ENCODE measurements at regions not wholly inside any gene's neighbourhood (a gene's known extent, or its start where the extent isn't known, plus 50 kb on each side); places are given as distances from the start of the nearest gene placed in this dataset.
"Not testable (repeated sequence)": the region's sequence is repeated elsewhere in the genome, so short reads cannot be mapped to it uniquely, and the experiment has no call there.

- DNase-seq: not testable (repeated sequence)
These were observed 218.5 kb upstream of the ATP6AP2 start for GRCh38 chrX:40362291-40362690.

DNA sequence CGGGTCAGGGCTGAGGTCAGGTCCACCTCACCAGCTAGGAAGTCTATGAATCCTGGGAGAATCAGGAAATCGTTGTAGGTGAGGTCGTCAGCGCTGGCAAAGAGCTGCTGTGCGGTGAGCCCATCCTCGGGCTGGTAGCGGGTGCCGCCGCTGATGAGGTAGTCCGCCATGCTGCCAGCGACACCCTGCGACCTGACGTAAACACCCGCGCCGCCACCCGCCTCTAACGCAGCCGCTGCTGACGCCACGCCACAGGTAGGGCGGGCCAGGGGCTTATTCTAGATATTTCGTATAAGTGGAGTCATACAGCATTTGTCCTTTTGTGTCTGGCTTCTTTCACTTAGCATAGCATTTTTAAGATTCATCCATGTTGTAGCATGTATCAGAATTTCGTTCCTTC lies 220.2 kb upstream of the ATP6AP2 start:
- no peak for DNase-seq

- DNase-seq: no peak
These were observed 221.2 kb upstream of the ATP6AP2 start for GRCh38 chrX:40359593-40359992.

DNA sequence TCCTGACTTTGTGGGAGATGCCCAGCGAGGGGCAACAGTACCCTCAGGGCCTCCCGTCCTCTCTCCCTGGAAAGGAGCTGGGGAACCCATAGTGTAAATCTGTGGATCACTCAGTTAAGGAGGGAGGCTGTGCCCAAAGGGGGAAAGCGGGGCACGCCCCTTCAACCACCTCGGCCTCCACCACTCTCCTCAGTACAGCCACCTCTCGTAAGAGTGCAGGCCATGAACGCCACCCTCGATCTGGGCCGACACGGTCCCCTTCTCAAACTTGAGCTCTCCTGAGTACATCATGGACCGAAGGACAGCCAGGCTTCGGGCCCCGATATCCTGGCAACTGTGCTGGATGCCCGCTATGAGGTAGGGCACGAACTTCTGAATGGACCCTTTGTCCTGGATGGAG lies 221.8 kb upstream of the ATP6AP2 start:
- DNase-seq: no peak

GRCh38 chrX:40349251-40349650 lies 231.5 kb upstream of the ATP6AP2 start:
- DNase-seq: no peak

GRCh38 chrX:40346379-40346778 lies 234.4 kb upstream of the ATP6AP2 start:
- DNase-seq: no peak

DNA sequence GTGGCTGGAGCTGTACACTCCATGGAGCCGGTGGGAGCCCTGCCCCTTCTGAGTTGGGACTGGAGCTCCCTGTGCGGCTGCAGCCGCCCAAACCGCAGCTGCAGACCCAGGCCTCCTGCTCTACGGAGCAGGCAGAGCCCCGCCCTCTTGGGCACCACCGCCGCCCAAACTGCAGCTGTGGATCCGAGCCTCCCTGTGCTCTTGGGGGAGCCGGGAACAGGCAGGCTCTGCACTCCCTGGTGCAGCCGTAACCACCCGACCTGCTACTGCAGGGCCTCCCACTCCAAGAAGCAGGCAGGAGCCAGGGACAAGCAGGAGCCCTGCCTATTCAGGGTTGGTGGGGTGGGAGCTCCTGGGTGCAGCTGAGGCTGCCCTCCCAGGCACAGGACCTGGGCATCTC lies 237.5 kb upstream of the ATP6AP2 start:
- DNase-seq: no peak

DNA sequence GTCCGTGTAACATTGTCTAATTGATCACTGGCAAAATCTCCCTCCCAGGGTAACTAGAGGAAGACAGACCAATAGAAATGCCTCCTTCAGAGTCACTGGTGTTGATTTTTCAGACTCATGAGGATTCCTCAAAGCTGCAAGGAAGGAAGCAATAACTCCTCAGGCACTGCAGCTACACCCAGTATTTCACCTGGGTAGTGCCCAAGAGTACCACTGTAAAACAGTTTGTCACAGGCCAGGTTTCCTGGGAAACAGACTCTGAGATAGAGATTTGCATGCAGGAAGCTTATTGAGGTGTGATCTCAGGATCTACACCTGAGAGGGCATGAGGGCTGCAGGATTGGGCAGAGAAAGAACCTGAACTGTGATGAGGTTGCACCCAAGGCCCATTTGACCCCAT lies 240.7 kb upstream of the ATP6AP2 start:
- DNase-seq: no peak

GRCh38 chrX:40333344-40333743 lies 235.6 kb upstream of the BCOR start:
- no peak for DNase-seq

DNA sequence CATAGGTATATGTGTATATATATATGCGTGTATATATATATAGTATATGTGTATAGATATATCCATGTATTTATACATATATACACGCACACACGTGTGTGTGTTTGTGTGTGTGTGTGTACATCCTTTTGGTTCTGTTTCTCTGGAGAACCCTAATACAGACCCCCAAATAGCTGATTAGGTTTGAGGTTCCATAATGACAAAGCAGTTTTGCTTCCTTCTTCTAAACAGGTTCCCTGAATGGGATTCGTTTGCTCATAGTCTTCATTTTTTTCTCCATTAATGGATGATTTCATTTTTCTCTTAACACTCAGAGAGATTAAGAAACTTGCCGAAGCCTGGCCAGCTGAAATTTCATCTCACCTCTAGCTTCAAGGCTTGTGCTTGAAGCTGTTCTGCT lies 234.0 kb upstream of the BCOR start:
- DNase-seq: no peak

GRCh38 chrX:40331353-40331752 lies 233.6 kb upstream of the BCOR start:
- DNase-seq: no peak

GRCh38 chrX:40329616-40330015 lies 231.9 kb upstream of the BCOR start:
- no peak for DNase-seq

DNA sequence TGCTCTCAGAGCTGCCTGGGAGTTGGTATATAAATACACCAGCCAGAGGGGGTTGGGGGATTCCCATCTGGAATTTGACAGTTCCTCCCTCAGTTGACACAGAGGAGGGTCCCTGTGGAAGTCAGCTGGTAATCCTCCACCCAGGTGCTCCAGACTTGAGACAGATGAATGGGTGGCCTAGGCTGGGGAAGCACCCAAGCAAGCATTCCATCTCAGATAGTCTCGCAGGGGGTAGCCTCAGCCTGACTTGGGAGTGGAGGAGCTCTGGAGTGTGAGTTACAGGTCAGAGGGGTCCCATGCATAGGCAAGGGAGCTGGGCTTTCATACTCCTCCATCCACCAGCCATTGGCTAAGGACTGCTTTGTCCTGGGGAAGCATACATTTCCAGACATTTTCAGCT lies 229.3 kb upstream of the BCOR start:
- DNase-seq: no peak

DNA sequence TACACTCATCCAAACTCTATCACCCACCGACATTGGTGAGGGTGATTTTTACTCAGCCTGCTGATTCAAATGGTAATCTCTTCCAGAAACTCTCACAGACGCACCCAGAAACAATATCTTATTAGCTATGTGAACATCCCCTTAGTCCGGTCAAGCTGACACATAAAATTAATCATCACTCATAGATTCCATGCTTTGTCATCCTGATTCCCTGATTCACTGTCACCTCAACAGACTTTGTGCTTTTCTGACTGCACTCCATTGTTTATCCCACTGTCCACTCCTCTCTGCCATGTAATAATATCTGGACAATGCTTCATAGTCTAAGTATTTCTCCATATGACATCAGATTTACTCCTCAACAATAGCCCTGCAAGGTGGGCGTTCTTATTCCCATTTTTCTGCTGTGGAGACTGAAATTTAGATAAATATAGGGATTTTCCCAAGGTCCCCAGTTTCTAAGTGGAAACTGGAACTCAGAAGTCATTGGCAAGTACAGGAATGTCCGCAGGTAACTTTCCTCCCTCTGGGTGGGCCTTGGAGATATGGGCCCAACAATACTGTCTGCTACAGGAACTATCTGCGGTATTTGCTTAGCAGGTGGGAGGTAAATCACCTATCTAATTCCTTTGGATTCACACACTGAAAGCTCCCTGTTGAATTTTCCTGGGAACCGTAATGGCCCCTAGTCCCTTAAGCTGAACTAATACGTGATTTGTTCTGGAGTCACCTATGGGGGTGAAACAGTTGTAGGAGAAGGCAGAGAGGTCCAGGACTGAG lies 228.6 kb upstream of the BCOR start:
- no peak for DNase-seq

DNA sequence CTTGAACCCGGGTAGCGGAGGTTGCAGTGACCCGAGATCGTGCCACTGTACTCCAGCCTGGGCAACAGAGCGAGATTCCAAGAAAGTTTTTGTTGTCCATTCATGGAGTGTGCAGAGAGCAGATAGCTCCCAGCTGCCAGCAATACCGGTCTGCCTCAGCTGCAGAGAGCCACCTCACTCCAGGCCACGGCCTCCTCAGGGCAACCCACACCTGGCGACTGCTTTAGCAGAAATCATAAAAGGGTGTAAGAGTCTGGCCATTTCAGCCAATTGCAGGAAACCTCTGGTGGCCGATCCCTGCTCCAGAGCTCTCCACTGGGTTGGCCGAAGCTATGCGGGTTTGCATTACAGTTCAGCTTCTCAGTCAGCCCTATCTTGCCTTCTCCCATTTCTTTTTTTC lies 227.4 kb upstream of the BCOR start:
- DNase-seq: no peak

DNA sequence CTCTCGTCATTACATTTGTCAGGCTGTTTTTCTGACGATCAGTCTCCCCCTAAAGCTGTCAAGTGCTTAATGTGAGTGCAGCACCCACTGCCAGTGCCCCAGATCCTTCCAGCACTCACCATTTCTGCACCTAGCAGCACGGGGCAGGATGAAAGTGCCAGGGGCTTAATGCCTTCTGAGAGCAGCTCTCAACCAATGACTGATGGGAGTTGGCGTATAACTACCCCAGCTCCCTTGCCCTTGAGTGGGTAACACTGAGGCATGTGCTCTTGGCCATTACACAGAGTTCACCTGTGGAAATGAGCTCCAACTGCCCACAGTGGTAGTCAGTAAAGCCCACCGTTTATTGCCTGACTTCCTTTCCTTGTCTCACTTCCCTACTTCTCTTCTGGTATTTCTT lies 226.2 kb upstream of the BCOR start:
- no peak for DNase-seq

GRCh38 chrX:40320819-40321218 lies 223.1 kb upstream of the BCOR start:
- DNase-seq: no peak

- DNase-seq: no peak
These were observed 221.0 kb upstream of the BCOR start for GRCh38 chrX:40318801-40319200.

- DNase-seq: no peak
These were observed 220.3 kb upstream of the BCOR start for GRCh38 chrX:40318076-40318475.

- DNase-seq: no peak
These were observed 218.7 kb upstream of the BCOR start for GRCh38 chrX:40316502-40316901.

GRCh38 chrX:40314070-40314469 lies 216.3 kb upstream of the BCOR start:
- DNase-seq: no peak

DNA sequence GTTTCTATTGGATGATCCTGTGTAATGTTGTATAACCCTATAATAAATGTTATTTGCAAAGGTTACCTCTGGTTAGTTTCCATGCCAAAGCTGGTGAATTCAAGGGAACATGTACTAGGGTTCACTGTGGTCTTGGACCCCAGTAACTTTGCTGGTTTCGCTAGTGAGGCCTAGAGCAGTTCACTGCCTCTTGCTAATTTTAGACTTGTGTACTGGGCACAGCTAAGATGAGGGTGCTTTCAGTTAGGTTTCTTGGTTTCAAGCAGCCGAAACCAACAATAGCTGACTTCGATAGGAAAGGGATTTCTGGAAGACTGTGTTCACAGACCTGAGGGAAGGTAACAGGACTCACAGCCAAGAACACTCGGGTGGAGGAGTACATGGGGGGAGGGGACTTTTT lies 215.5 kb upstream of the BCOR start:
- no peak for DNase-seq

DNA sequence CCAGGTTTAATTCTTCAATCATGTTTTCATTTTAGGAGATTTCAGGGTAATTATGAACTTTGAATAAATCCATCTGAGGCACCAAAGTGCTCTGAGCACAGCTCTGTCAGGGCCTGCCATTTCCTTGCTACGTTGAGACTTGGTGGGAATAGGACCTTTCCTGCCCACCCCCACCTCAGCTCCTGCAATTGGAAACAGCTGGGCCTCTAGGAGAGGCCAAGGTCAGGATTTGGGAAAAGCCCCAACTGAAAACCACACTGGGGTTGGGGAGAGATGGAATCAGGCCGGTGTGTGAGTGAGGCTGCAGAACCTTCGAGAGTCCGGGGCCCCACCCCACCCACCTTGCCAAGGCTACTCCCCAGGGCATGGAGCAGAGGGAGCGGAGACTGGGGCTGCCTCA lies 212.7 kb upstream of the BCOR start:
- DNase-seq: no peak

- no peak for DNase-seq
These were observed 212.3 kb upstream of the BCOR start for GRCh38 chrX:40310016-40310415.

DNA sequence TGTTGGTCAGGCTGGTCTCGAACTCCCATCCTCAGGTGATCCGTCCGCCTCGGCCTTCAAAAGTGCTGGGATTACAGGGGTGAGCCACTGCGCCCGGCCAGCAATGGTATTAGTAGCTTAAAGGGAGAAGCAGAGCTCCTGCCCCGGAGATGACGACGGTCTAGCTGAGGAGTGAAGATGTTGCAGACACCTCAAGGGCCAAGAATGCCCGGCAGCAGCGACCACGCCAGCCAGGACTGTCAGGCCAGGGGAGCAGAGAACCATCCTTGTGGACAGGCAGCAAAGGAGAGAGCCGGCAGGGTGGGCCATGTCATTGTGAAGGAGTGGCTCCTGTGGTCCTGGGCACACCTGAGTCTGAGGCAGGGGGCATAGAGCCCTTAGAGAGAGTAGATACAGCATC lies 210.1 kb upstream of the BCOR start:
- no peak for DNase-seq

- DNase-seq: no peak
These were observed 206.4 kb upstream of the BCOR start for GRCh38 chrX:40304115-40304514.

Measured in NCI-H2029 (cell line).